GM21717 (cell line): ENCODE measurements at regions not wholly inside any gene's neighbourhood (a gene's known extent, or its start where the extent isn't known, plus 50 kb on each side); places are given as distances from the start of the nearest gene placed in this dataset.
"Not testable (repeated sequence)": the region's sequence is repeated elsewhere in the genome, so short reads cannot be mapped to it uniquely, and the experiment has no call there.

Source experiments
- ATAC-seq: cut with Tn5 transposase; IDR thresholded peaks from one replicate; pipeline ENCODE4 v1.9.1; 2021; ENCODE audit warnings: mild to moderate bottlenecking, moderate library complexity; ENCODE audit not compliant: unreplicated experiment

- ATAC-seq = no peak
Measured at GRCh38 chr5:163870441-163870840, 365.0 kb downstream of the MAT2B start.

GRCh38 chr5:163874431-163874830 lies 369.0 kb downstream of the MAT2B start:
- no peak for ATAC-seq

GRCh38 chr5:163874912-163875311 lies 369.5 kb downstream of the MAT2B start:
- ATAC-seq = not testable (repeated sequence)

- ATAC-seq = no peak
Measured at GRCh38 chr5:163877865-163878264, 372.4 kb downstream of the MAT2B start.

- no peak for ATAC-seq
Measured at GRCh38 chr5:163878490-163878889, 373.1 kb downstream of the MAT2B start.

GRCh38 chr5:163880302-163880701 lies 374.9 kb downstream of the MAT2B start:
- ATAC-seq = no peak

- no peak for ATAC-seq
Measured at GRCh38 chr5:163885117-163885516, 379.7 kb downstream of the MAT2B start.

GRCh38 chr5:163887854-163888253 lies 382.4 kb downstream of the MAT2B start:
- no peak for ATAC-seq

- no peak for ATAC-seq
Measured at GRCh38 chr5:163888366-163888765, 382.9 kb downstream of the MAT2B start.

GRCh38 chr5:163889369-163889768 lies 383.9 kb downstream of the MAT2B start:
- no peak for ATAC-seq

GRCh38 chr5:163890261-163890660 lies 384.8 kb downstream of the MAT2B start:
- ATAC-seq = no peak

- ATAC-seq = no peak
Measured at GRCh38 chr5:163893281-163893680, 387.9 kb downstream of the MAT2B start.

GRCh38 chr5:163894645-163895044 lies 389.2 kb downstream of the MAT2B start:
- no peak for ATAC-seq

GRCh38 chr5:163898873-163899272 lies 393.5 kb downstream of the MAT2B start:
- ATAC-seq = no peak

GRCh38 chr5:163907783-163908182 lies 402.4 kb downstream of the MAT2B start:
- ATAC-seq = not testable (repeated sequence)

- ATAC-seq = no peak
Measured at GRCh38 chr5:163908253-163908652, 402.8 kb downstream of the MAT2B start.

- no peak for ATAC-seq
Measured at GRCh38 chr5:163910226-163910625, 404.8 kb downstream of the MAT2B start.

GRCh38 chr5:163912046-163912445 lies 406.6 kb downstream of the MAT2B start:
- no peak for ATAC-seq

- ATAC-seq = no peak
Measured at GRCh38 chr5:163913548-163913947, 408.1 kb downstream of the MAT2B start.

GRCh38 chr5:163914910-163915309 lies 409.5 kb downstream of the MAT2B start:
- peak; percentile 29 for ATAC-seq

- peak; percentile 76 for ATAC-seq
Measured at GRCh38 chr5:163915481-163915961, 410.1 kb downstream of the MAT2B start.

GRCh38 chr5:163916376-163916775 lies 411.0 kb downstream of the MAT2B start:
- ATAC-seq = peak; percentile 92

GRCh38 chr5:163916861-163917260 lies 411.4 kb downstream of the MAT2B start:
- no peak for ATAC-seq

GRCh38 chr5:163917747-163918146 lies 412.3 kb downstream of the MAT2B start:
- no peak for ATAC-seq
